NT2/D1 (cell line): ENCODE measurements at regions not wholly inside any gene's neighbourhood (a gene's known extent, or its start where the extent isn't known, plus 50 kb on each side); places are given as distances from the start of the nearest gene placed in this dataset.

Experiments used
- DNase-seq: peaks from one replicate; pipeline ENCODE4 v3.0.0-alpha.2; 2011; ENCODE audit warnings: low read depth, low spot score
- H3K27me3 ChIP-seq: 2 replicates; pipeline ENCODE4 v1.6.0; 2011; ENCODE audit warnings: mild to moderate bottlenecking; ENCODE audit not compliant: insufficient read length, insufficient read depth
- H3K36me3 ChIP-seq: 2 replicates; pipeline ENCODE4 v1.6.1; 2011; ENCODE audit warnings: mild to moderate bottlenecking, low read length, mixed read lengths; ENCODE audit not compliant: insufficient read depth, insufficient read length
- H3K4me1 ChIP-seq: 2 replicates; pipeline ENCODE4 v1.5.1; 2011; ENCODE audit not compliant: insufficient read depth, insufficient read length
- H3K4me3 ChIP-seq: 2 replicates; pipeline ENCODE4 v1.5.1; 2011; ENCODE audit warnings: low read depth; ENCODE audit not compliant: insufficient read length
- H3K9ac ChIP-seq: 2 replicates; pipeline ENCODE4 v1.6.0; 2011; ENCODE audit warnings: low read depth; ENCODE audit not compliant: insufficient read length
- H3K9me3 ChIP-seq: 2 replicates; pipeline ENCODE4 v1.5.1; 2011; ENCODE audit warnings: mild to moderate bottlenecking, low read length; ENCODE audit not compliant: insufficient read depth
- SUZ12 ChIP-seq: IDR thresholded peaks from 2 replicates; pipeline ENCODE4 v1.6.1; 2011; ENCODE audit not compliant: insufficient read length, insufficient read depth; ENCODE audit errors: extremely low read depth
- YY1 ChIP-seq: IDR thresholded peaks from 2 replicates; pipeline ENCODE4 v1.6.1; 2011; ENCODE audit not compliant: insufficient read length, insufficient read depth
- ZNF274 ChIP-seq: IDR thresholded peaks from 2 replicates; pipeline ENCODE4 v1.6.1; 2011; ENCODE audit warnings: mild to moderate bottlenecking, low read depth, low read length

- DNase-seq = no peak
- H3K36me3 ChIP-seq = no peaks in the 10 kb centered on the region
- no peaks in the 10 kb centered on the region for H3K9me3 ChIP-seq
- no peaks in the 10 kb centered on the region for H3K27me3 ChIP-seq
- H3K4me1 ChIP-seq = no peaks in the 10 kb centered on the region
- TF ChIP-seq ZNF274 = no peak
- no peak for TF ChIP-seq YY1
- no peak for TF ChIP-seq SUZ12
- H3K4me3 ChIP-seq = no peak overlapping the region
- H3K9ac ChIP-seq = no peak overlapping the region
Observed at GRCh38 chr6:166841216-166841615, 115.1 kb downstream of the RNASET2 start.

GRCh38 chr6:166839569-166839968 lies 116.8 kb downstream of the RNASET2 start:
- H3K4me1 ChIP-seq = no peaks in the 10 kb centered on the region
- DNase-seq = no peak
- H3K36me3 ChIP-seq = no peaks in the 10 kb centered on the region
- TF ChIP-seq YY1 (no peak), ZNF274 (no peak), SUZ12 (no peak)
- H3K27me3 ChIP-seq = no peaks in the 10 kb centered on the region
- no peak overlapping the region for H3K4me3 ChIP-seq
- no peak overlapping the region for H3K9ac ChIP-seq
- H3K9me3 ChIP-seq = peaks cover 8% of the 10 kb centered on the region; the same call in 1 of the 2 replicates

GRCh38 chr6:166838987-166839386 lies 117.4 kb downstream of the RNASET2 start:
- Histone ChIP-seq H3K9ac (no peak overlapping the region), H3K4me3 (no peak overlapping the region), H3K36me3 (no peaks in the 10 kb centered on the region), H3K9me3 (peaks cover 8% of the 10 kb centered on the region; the same call in 1 of the 2 replicates), H3K4me1 (no peaks in the 10 kb centered on the region), H3K27me3 (no peaks in the 10 kb centered on the region)
- DNase-seq = no peak
- TF ChIP-seq YY1 (no peak), SUZ12 (no peak), ZNF274 (no peak)

- Histone ChIP-seq H3K36me3 (no peaks in the 10 kb centered on the region), H3K9me3 (peaks cover 8% of the 10 kb centered on the region; the same call in 1 of the 2 replicates), H3K4me1 (no peaks in the 10 kb centered on the region), H3K9ac (no peak overlapping the region), H3K27me3 (no peaks in the 10 kb centered on the region), H3K4me3 (no peak overlapping the region)
- no peak for TF ChIP-seq SUZ12
- DNase-seq = no peak
Observed at GRCh38 chr6:166836785-166837718, 119.3 kb downstream of the RNASET2 start.

- no peak overlapping the region for H3K4me3 ChIP-seq
- no peak overlapping the region for H3K9ac ChIP-seq
- DNase-seq = no peak
- H3K27me3 ChIP-seq = no peaks in the 10 kb centered on the region
- H3K9me3 ChIP-seq = peaks cover 8% of the 10 kb centered on the region; the same call in 1 of the 2 replicates
- H3K4me1 ChIP-seq = no peaks in the 10 kb centered on the region
- H3K36me3 ChIP-seq = no peaks in the 10 kb centered on the region
- TF ChIP-seq ZNF274 = no peak
- no peak for TF ChIP-seq SUZ12
- TF ChIP-seq YY1 = no peak
Observed at GRCh38 chr6:166834049-166834448, 122.3 kb downstream of the RNASET2 start.

GRCh38 chr6:166830891-166831363 lies 125.4 kb downstream of the RNASET2 start:
- H3K4me3 ChIP-seq = no peak overlapping the region
- no peak overlapping the region for H3K9ac ChIP-seq
- DNase-seq = no peak
- peaks cover 8% of the 10 kb centered on the region; the same call in 1 of the 2 replicates for H3K9me3 ChIP-seq
- TF ChIP-seq SUZ12 (no peak), YY1 (no peak), ZNF274 (no peak)
- H3K36me3 ChIP-seq = no peaks in the 10 kb centered on the region
- H3K27me3 ChIP-seq = no peaks in the 10 kb centered on the region
- H3K4me1 ChIP-seq = no peaks in the 10 kb centered on the region

- no peaks in the 10 kb centered on the region for H3K27me3 ChIP-seq
- H3K9ac ChIP-seq = no peak overlapping the region
- H3K9me3 ChIP-seq = peaks cover 6% of the 10 kb centered on the region; the same call in 1 of the 2 replicates
- H3K4me1 ChIP-seq = no peaks in the 10 kb centered on the region
- TF ChIP-seq SUZ12 = no peak
- no peak for TF ChIP-seq YY1
- DNase-seq = no peak
- H3K4me3 ChIP-seq = no peak overlapping the region
- no peaks in the 10 kb centered on the region for H3K36me3 ChIP-seq
Observed at GRCh38 chr6:166830185-166830890, 126.0 kb downstream of the RNASET2 start.
